HepG2 (cell line): ENCODE measurements at regions not wholly inside any gene's neighbourhood (a gene's known extent, or its start where the extent isn't known, plus 50 kb on each side); places are given as distances from the start of the nearest gene placed in this dataset.

Experiments
- ATAC-seq: fragments of 200-7000 bp; cut with Tn5 transposase; 3 replicates; pipeline ENCODE4 v1.9.1; 2020; ENCODE audit warnings: mild to moderate bottlenecking, moderate library complexity
- BruUV-seq: library from RNA; stranded (reverse); fragments of 400-500 nt; replicated peaks from 2 replicates; lab custom pipeline; 2021; lab: Mats Ljungman, UMichigan
- CTCF ChIA-PET: fragments of 300-600 bp; formaldehyde crosslinking; extraction: SDS; loops from one replicate; lab custom pipeline; 2021; ENCODE audit warnings: low total read pairs, inconsistent platforms, low intra/inter-chr PET ratio; lab: Yijun Ruan, JAX
- POLR2A ChIA-PET: fragments of 350-600 bp; sonication (Branson Sonifier 250); formaldehyde crosslinking; loops from one replicate; lab custom pipeline; 2020; ENCODE audit warnings: antibody characterized with exemption, inconsistent platforms; lab: Yijun Ruan, JAX
- DNase-seq: peaks from one replicate; pipeline ENCODE4 v3.0.0-alpha.2; 2015; ENCODE audit warnings: low spot score
- FAIRE-seq: peaks from 3 replicates; lab custom pipeline; 2011; peaks lifted over from hg19 to GRCh38; lab: Jason Lieb, UNC
- H2AFZ ChIP-seq: one replicate; pipeline ENCODE4 v1.6.1; 2011; ENCODE audit warnings: low read length, inconsistent platforms
- H3K27ac ChIP-seq: fragments of 300-600 bp; 3 replicates; pipeline ENCODE4 v1.8.0; 2011; ENCODE audit warnings: mixed run types, mild to moderate bottlenecking, mixed read lengths, low read length, inconsistent platforms; ENCODE audit not compliant: insufficient read depth; ENCODE audit errors: extremely low read length
- H3K27me3 ChIP-seq, 2 experiments: fragments of 200-600 bp in 1 of 2; 2 replicates in 1 of 2; 3 replicates in 1 of 2; pipeline versions ENCODE4 v1.6.0 to v1.8.0; 2011; ENCODE audit warnings: low read length in 2 of 2, mild to moderate bottlenecking in 2 of 2, moderate library complexity in 2 of 2, inconsistent platforms in 1 of 2; ENCODE audit not compliant: insufficient read depth in 2 of 2, control insufficient read depth in 1 of 2
- H3K36me3 ChIP-seq, 2 experiments: fragments of 200-600 bp in 1 of 2; replicated peaks in 1 of 2; 2 replicates in 1 of 2; 3 replicates in 1 of 2; pipeline versions ENCODE4 v1.5.1 to v1.8.0; 2011; ENCODE audit warnings: low read length in 2 of 2, inconsistent platforms in 1 of 2; ENCODE audit not compliant: insufficient read depth in 2 of 2, control insufficient read depth in 1 of 2
- H3K4me1 ChIP-seq: 2 replicates; pipeline ENCODE4 v1.5.1; 2012; ENCODE audit warnings: low read length, inconsistent platforms; ENCODE audit not compliant: insufficient read depth
- H3K4me2 ChIP-seq: 2 replicates; pipeline ENCODE4 v1.6.0; 2011; ENCODE audit warnings: low read depth, low read length, inconsistent platforms
- H3K4me3 ChIP-seq, 3 experiments: fragments of 200-600 bp in 1 of 3; sonication (generic), shearing (Covaris generic) in 1 of 3; replicated peaks in 1 of 3; 2 replicates each; pipeline ENCODE4 v1.5.1; 2011 to 2016; ENCODE audit warnings: low read length in 3 of 3, inconsistent platforms in 2 of 3, low read depth in 2 of 3, mild to moderate bottlenecking in 2 of 3, control low read depth in 1 of 3, mixed read lengths in 1 of 3; ENCODE audit not compliant: insufficient read depth in 1 of 3
- H3K79me2 ChIP-seq: one replicate; pipeline ENCODE4 v1.6.1; 2011; ENCODE audit warnings: low read length, inconsistent platforms; ENCODE audit not compliant: insufficient read depth
- H3K9ac ChIP-seq: 2 replicates; pipeline ENCODE4 v1.6.0; 2011; ENCODE audit warnings: mild to moderate bottlenecking, low read depth, low read length, inconsistent platforms; ENCODE audit not compliant: insufficient read depth
- H3K9me3 ChIP-seq: 2 replicates; pipeline ENCODE4 v1.5.1; 2012; ENCODE audit warnings: mild to moderate bottlenecking, low read length
- H4K20me1 ChIP-seq: 2 replicates; pipeline ENCODE4 v1.6.0; 2011; ENCODE audit warnings: inconsistent platforms, mild to moderate bottlenecking, low read length, moderate library complexity; ENCODE audit not compliant: insufficient read depth
- AHDC1 ChIP-seq: sonication (generic); formaldehyde crosslinking; IDR thresholded peaks from 2 replicates; pipeline ENCODE4 v1.5.1; 2020; ENCODE audit warnings: mild to moderate bottlenecking, missing genetic modification reagents, borderline replicate concordance
- ATF3 ChIP-seq: sonication (generic); formaldehyde crosslinking; IDR thresholded peaks from 2 replicates; pipeline ENCODE4 v1.4.0; 2020; ENCODE audit warnings: missing genetic modification reagents
- CSRNP1 ChIP-seq: sonication (generic); formaldehyde crosslinking; IDR thresholded peaks from 2 replicates; pipeline ENCODE4 v1.8.1; 2023; ENCODE audit warnings: mild to moderate bottlenecking, missing genetic modification reagents
- FOXO1 ChIP-seq: sonication (generic); formaldehyde crosslinking; IDR thresholded peaks from 2 replicates; pipeline ENCODE4 v1.4.0; 2020; ENCODE audit warnings: missing genetic modification reagents
- HMGA1 ChIP-seq: sonication (generic); formaldehyde crosslinking; conservative IDR thresholded peaks from 2 replicates; pipeline ENCODE4 v1.4.0; 2020; ENCODE audit warnings: missing genetic modification reagents
- LBX2 ChIP-seq: sonication (generic); formaldehyde crosslinking; IDR thresholded peaks from 2 replicates; pipeline ENCODE4 v1.5.0; 2020; ENCODE audit warnings: missing genetic modification reagents, mild to moderate bottlenecking, borderline replicate concordance
- NR2F1 ChIP-seq, 2 experiments: fragments of 450-650 bp in 1 of 2; formaldehyde crosslinking in 1 of 2; IDR thresholded peaks; 2 replicates each; pipeline versions ENCODE4 v1.5.0 to v1.6.1; 2016 to 2020; ENCODE audit warnings: mild to moderate bottlenecking in 1 of 2, missing compliant biosample characterization in 1 of 2, missing genetic modification reagents in 1 of 2, moderate library complexity in 1 of 2
- PLRG1 ChIP-seq: fragments of 450-650 bp; conservative IDR thresholded peaks from 2 replicates; pipeline ENCODE4 v1.6.1; 2016
- SAP130 ChIP-seq: IDR thresholded peaks from 2 replicates; pipeline ENCODE4 v1.6.1; 2016; ENCODE audit warnings: low read depth
- TOE1 ChIP-seq: sonication (generic); formaldehyde crosslinking; IDR thresholded peaks from 2 replicates; pipeline ENCODE4 v1.4.0; 2020; ENCODE audit warnings: mild to moderate bottlenecking, missing genetic modification reagents
- ZNF205 ChIP-seq: IDR thresholded peaks from 2 replicates; pipeline ENCODE4 v1.6.1; 2018; ENCODE audit warnings: missing biosample characterization, missing genetic modification reagents
- ZNF274 ChIP-seq: sonication (generic); formaldehyde crosslinking; IDR thresholded peaks from 2 replicates; pipeline ENCODE4 v1.5.1; 2020; ENCODE audit warnings: mild to moderate bottlenecking, missing genetic modification reagents
- ZNF816 ChIP-seq: sonication (generic); formaldehyde crosslinking; IDR thresholded peaks from 2 replicates; pipeline ENCODE4 v1.8.0; 2022; ENCODE audit warnings: missing genetic modification reagents, mild to moderate bottlenecking, borderline replicate concordance
- ZSCAN31 ChIP-seq: sonication (generic); formaldehyde crosslinking; IDR thresholded peaks from 2 replicates; pipeline ENCODE4 v1.5.0; 2020; ENCODE audit warnings: low read depth, mild to moderate bottlenecking, missing genetic modification reagents
- WGBS: methylation state at CpG from one replicate; pipeline ENCODE4 v1.1.6; 2017; ENCODE audit warnings: low lambda C conversion rate; 5-methylcytosine and 5-hydroxymethylcytosine counted together
- in situ Hi-C: cut with HindIII; loops from 2 replicates; pipeline ENCODE4 v1.10.0; 2017; ENCODE audit warnings: low pct_unique_long_range_greater_than_20kb; ENCODE audit not compliant: extremely low pct_ligation_motif_present
- intact Hi-C: fragments of 100-400 bp; cut with micrococcal nuclease; formaldehyde crosslinking; loops from one replicate; pipeline ENCODE4 v1.10.0; 2022; ENCODE audit not compliant: unreplicated experiment
- TF ChIP-seq, protein P1 (sequence below): sonication (generic); IDR thresholded peaks from 2 replicates; pipeline ENCODE4 v1.6.1; 2016; ENCODE audit warnings: low read depth, borderline replicate concordance

DNA sequence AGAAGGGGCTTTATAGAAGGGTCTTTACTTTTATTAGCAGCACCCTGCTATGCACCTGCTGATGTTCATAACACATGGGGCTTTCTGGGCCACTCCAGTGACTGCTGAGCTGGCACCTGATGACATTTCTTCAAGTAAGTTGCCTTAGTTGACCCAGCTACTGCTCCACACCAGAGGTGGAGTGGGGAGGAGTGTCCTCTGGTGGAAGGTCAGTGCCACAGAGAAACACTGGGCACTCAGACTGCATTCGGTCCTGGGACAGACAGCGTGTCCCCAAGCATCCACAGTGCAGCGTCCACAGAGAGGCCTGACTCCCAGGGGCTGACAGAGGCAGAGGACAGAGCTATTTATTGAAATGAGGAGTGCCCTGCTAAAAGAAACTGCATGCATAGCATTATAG is 74.9 kb upstream of the NSMCE3 start (continued):
- TF ChIP-seq SAP130 (CRISPR knock-in tag) (no peak), PLRG1 (no peak)
- TF ChIP-seq, protein P1, sequence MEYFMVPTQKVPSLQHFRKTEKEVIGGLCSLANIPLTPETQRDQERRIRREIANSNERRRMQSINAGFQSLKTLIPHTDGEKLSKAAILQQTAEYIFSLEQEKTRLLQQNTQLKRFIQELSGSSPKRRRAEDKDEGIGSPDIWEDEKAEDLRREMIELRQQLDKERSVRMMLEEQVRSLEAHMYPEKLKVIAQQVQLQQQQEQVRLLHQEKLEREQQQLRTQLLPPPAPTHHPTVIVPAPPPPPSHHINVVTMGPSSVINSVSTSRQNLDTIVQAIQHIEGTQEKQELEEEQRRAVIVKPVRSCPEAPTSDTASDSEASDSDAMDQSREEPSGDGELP, result no peak

GRCh38 chr15:29343229-29343628 is 73.6 kb upstream of the NSMCE3 start:
- ATAC-seq (no peak), FAIRE-seq (no peak), DNase-seq (no peak)
- Histone ChIP-seq H3K27ac (no peak overlapping the region), H2AFZ (no peak overlapping the region), H3K9ac (no peak overlapping the region), H3K4me3 (no peak overlapping the region), H3K4me2 (no peak overlapping the region), H3K4me1 (no peaks in the 10 kb centered on the region), H3K27me3 (peaks cover 0 to 9% of the 10 kb centered on the region in 2 experiments; a peak in 3 of 5 replicates), H4K20me1 (no peaks in the 10 kb centered on the region), H3K79me2 (no peaks in the 10 kb centered on the region), H3K36me3 (no peaks in the 10 kb centered on the region), H3K9me3 (no peaks in the 10 kb centered on the region)
- 17% methylated on average over 2 of the region's 2 CpGs for WGBS
- in situ Hi-C loops, result no loop called here
- BruUV-seq, result no TSS peak
- TF ChIP-seq ZNF274 (CRISPR knock-in tag), result no peak
- TF ChIP-seq TOE1 (CRISPR knock-in tag), result no peak
- TF ChIP-seq NR2F1 (CRISPR knock-in tag; IDR thresholded peaks at IDR 0.05), result no peak
- no peak for TF ChIP-seq ZSCAN31 (CRISPR knock-in tag)
- TF ChIP-seq ATF3 (CRISPR knock-in tag), result no peak
- TF ChIP-seq ZNF205 (CRISPR knock-in tag), result no peak
- TF ChIP-seq LBX2, result no peak
- no peak for TF ChIP-seq FOXO1 (CRISPR knock-in tag)
- TF ChIP-seq ZNF816 (CRISPR knock-in tag), result no peak
- no peak for TF ChIP-seq HMGA1
- TF ChIP-seq CSRNP1 (CRISPR knock-in tag), result no peak
- no peak for TF ChIP-seq AHDC1 (CRISPR knock-in tag)
- intact Hi-C loops, result no loop called here
- POLR2A ChIA-PET, result no interaction called here
- CTCF ChIA-PET, result no interaction called here
